Keratinocyte (primary cell): ENCODE measurements at regions not wholly inside any gene's neighbourhood (a gene's known extent, or its start where the extent isn't known, plus 50 kb on each side); places are given as distances from the start of the nearest gene placed in this dataset.

Source experiments
- EZH2 ChIP-seq: IDR thresholded peaks from one replicate; pipeline ENCODE4 v1.6.1; 2012; ENCODE audit warnings: inconsistent platforms, mild to moderate bottlenecking, low read length, moderate library complexity
- TF ChIP-seq, protein P1 (sequence below), 3 experiments: IDR thresholded peaks in 1 of 3; conservative IDR thresholded peaks in 1 of 3; optimal IDR thresholded peaks in 1 of 3; 2 replicates in 2 of 3; 3 replicates in 1 of 3; pipeline versions ENCODE3 to v1.5.1; 2011; ENCODE audit warnings: low read length in 3 of 3, mild to moderate bottlenecking in 3 of 3, moderate library complexity in 2 of 3, control low read depth in 1 of 3, inconsistent platforms in 1 of 3; ENCODE audit not compliant: insufficient read depth in 2 of 3; ENCODE audit errors: extremely low read depth in 1 of 3

DNA sequence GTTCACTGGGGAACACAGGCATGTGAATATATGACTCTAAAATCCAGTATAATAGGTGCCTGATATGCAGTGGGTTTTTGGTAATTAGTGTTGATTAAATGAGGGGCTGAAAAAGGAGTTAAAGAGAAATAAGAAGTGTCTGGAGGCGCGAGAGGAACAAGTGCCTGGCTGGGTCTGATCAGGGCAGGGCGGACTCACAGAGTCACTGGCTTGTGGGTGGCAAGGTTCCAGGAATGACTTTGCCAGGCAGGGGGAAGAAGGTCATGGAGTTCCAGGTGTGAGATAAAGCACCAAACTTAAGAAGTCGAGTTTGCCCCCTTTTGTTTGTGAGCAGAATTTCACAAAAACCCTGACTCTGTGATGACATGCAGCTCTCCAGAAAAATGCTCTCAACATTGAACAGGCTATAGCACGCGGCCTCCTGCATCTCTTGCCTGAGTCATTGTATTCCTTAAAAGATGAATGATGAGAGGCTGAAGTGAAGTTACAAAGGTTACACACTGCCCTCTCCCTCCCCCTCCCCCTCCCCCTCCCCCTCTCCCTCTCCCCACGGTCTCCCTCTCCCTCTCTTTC, 63.0 kb upstream of the LMCD1 start:
- TF ChIP-seq, protein P1, sequence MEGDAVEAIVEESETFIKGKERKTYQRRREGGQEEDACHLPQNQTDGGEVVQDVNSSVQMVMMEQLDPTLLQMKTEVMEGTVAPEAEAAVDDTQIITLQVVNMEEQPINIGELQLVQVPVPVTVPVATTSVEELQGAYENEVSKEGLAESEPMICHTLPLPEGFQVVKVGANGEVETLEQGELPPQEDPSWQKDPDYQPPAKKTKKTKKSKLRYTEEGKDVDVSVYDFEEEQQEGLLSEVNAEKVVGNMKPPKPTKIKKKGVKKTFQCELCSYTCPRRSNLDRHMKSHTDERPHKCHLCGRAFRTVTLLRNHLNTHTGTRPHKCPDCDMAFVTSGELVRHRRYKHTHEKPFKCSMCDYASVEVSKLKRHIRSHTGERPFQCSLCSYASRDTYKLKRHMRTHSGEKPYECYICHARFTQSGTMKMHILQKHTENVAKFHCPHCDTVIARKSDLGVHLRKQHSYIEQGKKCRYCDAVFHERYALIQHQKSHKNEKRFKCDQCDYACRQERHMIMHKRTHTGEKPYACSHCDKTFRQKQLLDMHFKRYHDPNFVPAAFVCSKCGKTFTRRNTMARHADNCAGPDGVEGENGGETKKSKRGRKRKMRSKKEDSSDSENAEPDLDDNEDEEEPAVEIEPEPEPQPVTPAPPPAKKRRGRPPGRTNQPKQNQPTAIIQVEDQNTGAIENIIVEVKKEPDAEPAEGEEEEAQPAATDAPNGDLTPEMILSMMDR (optimal IDR thresholded peaks at IDR 0.05 in 1 of 3, IDR thresholded peaks at IDR 0.05 in 1 of 3, conservative IDR thresholded peaks at IDR 0.05 in 1 of 3; ENCODE audit: extremely low read depth in 1 of 3, insufficient read depth in 2 of 3, low read length in 3 of 3), result no peak
- TF ChIP-seq EZH2, result no peak
